GM21528 (cell line): ENCODE measurements at regions not wholly inside any gene's neighbourhood (a gene's known extent, or its start where the extent isn't known, plus 50 kb on each side); places are given as distances from the start of the nearest gene placed in this dataset.
"Not testable (repeated sequence)": the region's sequence is repeated elsewhere in the genome, so short reads cannot be mapped to it uniquely, and the experiment has no call there.

Source experiments
- ATAC-seq: cut with Tn5 transposase; IDR thresholded peaks from one replicate; pipeline ENCODE4 v1.9.1; 2021; ENCODE audit warnings: mild to moderate bottlenecking, moderate library complexity; ENCODE audit not compliant: unreplicated experiment, low FRiP score

DNA sequence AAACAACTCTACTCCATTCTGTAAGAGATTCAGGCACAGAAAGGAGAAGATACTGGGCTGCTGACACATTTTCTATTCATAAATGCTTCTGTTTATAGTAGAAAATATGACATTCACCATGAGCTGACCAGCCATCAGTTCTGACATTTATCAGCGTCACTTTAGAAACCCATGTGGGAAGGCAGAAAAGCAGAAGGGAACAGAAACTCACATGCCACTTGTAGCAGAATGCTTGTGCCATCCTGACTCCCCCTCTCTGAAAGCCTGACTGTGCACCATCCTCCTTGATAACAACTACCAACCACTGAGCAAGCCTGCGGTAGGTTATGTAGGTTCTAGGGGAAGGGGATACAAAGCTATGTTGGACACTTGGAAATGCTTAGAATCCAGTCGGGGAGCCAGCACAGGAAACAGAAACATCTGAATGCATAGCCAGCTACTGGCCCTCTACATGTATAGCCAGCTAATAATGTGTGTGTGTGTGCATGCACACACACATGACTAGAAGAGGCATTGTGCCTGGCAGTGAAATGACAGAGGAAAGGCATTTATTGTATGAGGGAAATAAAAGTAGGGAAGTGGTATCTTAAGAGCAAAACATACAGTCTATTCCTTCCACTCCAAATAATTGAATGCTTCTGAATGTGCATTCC, 104.3 kb downstream of the SPDYE17 start:
- ATAC-seq = peak; percentile 64

- ATAC-seq = not testable (repeated sequence)
Observed at GRCh38 chr7:76926416-76926815, 105.7 kb downstream of the SPDYE17 start.

DNA sequence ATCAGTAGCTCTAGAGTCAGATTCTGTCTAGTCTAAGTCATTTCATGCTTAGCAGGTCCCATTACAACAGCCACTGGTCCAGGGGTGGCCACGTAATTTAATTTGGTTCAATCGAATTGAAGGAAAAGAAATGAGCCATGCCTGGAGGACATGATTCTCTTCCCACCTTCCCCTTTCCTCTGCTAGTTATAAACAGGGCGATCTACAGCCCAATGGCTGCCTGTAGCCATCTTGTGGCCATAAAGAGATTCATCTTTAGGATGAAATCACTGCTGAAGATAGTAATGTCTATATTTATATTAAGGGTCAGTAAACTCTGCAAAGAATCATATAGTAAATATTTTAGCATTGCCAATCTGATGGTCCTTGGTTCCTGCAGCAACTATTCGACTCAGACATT, 107.4 kb downstream of the SPDYE17 start:
- ATAC-seq = not testable (repeated sequence)

GRCh38 chr7:76918619-76919018, 113.5 kb downstream of the SPDYE17 start:
- not testable (repeated sequence) for ATAC-seq

DNA sequence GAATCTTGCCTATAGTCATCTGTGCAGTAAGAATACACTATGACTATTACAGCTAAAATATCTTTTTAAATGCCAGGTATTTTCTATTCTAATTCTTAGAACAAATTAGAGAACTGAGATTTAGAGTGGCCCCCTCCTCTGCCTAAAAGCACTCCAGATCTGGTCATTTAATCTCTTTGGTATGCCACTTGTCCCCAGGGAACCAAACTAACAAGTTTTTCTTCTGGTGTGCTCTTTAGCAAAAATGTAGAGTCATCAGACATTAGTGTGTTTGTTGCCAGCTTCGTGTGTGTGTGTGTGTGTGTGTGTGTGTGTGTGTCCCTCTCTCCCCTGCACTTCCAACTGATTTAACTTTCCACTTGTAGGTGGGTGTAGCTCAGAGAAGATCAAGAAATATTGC, 117.8 kb downstream of the SPDYE17 start:
- ATAC-seq = not testable (repeated sequence)

DNA sequence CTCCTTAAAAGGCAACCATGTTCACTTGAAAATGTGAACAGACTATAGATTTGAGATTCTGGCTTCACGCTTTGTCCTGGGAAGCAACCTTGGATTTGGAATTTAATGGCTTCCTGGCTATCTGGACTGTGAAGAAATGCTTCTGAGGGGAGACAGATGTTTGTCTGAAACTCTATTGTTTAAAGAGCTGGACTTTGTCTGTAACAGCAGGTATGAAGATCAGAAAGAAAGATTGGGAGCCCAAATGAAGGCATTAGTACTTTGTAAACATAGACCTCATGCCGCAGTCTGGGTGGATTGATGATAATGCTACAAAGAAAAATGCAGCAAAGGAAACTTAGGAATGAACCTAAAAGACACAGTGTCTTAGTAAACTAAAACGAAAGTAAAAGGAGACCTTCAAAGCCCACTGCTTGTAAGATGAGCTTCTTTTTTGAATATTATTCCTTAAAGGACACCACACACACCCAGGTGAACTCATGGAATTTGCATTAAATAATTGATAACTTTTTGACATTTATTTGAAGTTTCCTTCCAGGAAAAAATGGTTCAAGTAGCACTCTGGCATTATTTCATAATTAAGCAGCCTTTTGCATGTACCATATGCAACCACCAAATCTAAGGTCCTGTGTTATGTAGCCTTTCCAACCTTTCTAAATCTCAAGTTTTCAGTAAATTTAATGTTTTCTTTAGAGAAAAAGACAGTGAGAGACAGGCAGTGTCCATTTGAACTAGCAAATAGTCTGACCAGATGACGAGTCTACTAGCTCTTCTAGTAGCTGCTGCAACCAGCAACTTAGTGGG, 119.9 kb downstream of the SPDYE17 start:
- ATAC-seq = not testable (repeated sequence)

- ATAC-seq = not testable (repeated sequence)
Observed at GRCh38 chr7:76904688-76905087, 127.5 kb downstream of the SPDYE17 start.

DNA sequence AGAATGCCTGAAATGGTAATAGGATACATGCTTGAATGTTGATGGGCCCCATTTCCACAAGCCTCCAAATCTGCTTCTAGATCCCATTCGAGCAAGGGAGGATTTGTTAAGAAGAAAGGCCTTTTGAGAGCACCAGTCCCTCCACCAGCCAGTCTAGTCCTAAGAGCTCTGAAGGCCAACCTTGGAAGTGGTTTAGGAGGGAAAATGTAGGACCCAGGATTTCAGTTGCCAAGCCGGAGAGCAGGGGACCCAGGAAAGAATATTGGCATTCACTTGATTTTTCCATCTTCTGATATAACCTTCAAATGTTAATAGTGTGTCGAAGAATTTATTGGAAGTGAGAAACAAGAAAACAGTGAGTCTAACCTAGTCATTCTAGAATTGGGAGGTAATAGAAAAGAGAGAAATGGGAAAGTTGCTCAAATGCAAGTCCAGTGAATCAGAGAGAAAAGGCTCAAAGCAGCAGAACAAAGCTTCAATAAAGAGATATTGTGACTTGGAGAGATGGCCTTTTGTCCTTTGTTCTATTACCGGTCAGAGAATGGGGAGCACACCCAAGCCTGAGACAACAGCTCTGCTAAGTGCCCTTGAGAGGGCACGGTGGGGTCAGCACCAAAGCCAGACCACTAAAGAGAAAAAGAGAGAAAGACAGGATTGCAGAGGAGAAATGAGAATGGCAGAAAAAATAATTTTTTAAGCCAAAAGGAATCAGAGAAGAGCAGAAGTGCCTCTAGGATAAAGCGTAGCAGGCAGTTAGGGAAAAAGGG, 130.0 kb downstream of the SPDYE17 start:
- ATAC-seq = not testable (repeated sequence)

DNA sequence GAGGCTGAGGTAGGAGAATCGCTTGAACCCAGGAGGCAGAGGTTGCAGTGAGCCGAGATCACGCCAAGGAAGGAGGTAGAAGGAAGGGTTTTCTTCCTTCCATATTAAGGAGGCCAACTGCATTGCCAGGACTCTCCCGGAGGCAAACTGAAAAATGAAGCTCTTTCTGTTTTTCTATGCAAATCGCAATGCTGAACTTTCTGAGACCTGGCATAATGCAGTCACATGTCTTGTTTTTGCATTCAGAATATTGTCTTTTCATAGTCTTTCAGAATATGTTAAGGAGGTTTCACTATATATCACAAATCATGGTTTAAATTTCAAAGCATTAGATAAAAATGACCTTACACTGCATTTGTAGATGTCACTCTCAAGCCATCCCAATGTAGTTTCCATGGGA, 133.4 kb downstream of the SPDYE17 start:
- ATAC-seq = not testable (repeated sequence)

- ATAC-seq = not testable (repeated sequence)
Observed at GRCh38 chr7:76897007-76897406, 135.2 kb downstream of the SPDYE17 start.

DNA sequence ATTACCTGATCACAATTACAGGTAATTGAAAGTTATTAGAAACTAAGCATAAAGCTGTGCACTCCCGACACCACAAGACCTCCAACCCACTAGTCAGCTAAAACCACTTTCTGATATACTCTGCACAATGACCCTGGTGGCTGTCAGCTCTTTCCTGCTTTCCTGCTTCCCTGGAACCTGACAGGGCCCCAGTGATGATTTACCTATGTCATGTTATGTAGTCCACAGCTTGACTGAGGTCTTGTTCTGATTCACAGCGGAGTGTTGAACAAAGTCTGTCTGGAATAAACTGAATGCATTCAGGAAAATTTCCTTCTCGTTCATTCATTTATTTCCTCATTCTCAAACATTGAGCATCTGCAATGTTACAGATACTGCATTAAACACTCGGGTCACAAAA, 136.5 kb downstream of the SPDYE17 start:
- not testable (repeated sequence) for ATAC-seq

GRCh38 chr7:76891771-76892170, 140.4 kb downstream of the SPDYE17 start:
- not testable (repeated sequence) for ATAC-seq

- ATAC-seq = not testable (repeated sequence)
Observed at GRCh38 chr7:76879733-76880288, 152.3 kb downstream of the SPDYE17 start.

DNA sequence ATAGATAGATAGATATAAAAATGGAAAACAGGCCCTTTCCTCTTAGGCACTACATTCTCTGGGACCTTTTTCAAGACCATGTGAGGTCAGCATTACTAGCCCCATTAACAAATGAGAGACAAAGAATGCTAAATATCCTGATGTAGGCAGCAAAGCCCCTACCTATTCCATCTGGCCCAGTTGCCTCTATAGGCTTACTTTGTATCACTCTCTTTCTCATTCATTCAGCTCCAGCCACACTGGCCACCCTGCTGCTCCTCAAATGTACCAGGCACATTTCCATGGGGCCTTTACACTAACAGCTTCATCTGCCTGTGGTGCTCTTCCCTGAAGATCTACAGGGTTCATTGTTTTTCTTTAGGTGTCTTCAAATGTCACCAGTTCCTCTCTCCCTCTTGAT, 156.4 kb downstream of the SPDYE17 start:
- not testable (repeated sequence) for ATAC-seq

GRCh38 chr7:76870504-76870808, 161.7 kb downstream of the SPDYE17 start:
- not testable (repeated sequence) for ATAC-seq

DNA sequence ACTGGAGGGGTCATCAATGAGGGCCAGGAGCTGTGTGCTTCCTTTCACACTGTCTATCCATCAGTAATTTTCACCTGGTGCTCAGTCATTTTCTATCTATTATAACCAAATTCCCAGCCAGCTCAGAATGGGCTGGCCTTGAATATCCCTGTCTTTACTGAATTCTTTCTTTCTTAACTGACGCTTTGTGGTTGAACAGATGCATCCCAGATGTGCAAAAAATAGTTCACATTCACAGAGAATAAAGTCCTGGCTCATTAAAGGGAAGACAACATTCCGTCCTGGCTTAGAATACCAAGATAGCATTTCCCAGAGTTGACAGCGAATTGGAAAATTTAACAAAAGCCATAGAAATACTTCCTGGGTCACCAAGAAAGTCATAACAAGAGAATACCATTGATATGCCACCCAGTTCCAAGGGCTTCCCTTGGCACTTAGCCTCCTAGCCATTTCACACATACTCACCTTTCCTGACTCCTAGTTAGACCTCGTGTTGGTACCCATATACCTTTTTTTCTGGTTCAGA, 164.7 kb downstream of the SPDYE17 start:
- not testable (repeated sequence) for ATAC-seq

DNA sequence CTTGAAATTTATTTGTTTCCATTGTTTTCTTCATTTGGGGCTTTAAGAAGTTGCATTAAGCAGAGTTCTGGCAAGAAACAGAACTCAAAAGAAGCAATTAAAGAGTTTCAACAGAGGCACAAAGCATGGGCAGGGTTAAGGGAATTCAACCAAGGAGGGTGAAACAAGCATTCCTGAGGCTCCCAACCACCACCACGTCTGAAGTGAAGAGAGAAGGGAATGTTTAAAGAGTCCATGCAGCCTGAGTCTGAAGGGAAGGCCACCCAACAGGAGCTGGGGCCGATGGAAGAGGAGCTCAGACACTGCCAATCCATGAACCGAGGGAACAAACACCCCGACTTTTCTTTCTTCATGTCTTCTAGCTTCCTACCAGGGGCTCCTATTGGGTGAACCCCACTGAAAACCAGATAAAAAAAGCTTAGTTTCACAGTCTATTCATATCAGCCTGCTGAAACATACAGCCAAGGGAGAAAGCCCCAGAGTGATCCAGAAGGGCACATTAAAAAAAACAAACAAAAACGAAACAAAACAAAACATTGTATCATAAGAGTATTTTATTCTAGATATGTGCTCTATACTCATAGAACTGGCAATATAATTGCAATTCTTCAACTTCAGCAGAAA, 168.9 kb downstream of the SPDYE17 start:
- ATAC-seq = not testable (repeated sequence)

- not testable (repeated sequence) for ATAC-seq
Observed at GRCh38 chr7:76862241-76862640, 169.9 kb downstream of the SPDYE17 start.

- ATAC-seq = not testable (repeated sequence)
Observed at GRCh38 chr7:76859933-76860332, 172.2 kb downstream of the SPDYE17 start.

GRCh38 chr7:76854631-76855030, 177.5 kb downstream of the SPDYE17 start:
- ATAC-seq = not testable (repeated sequence)
